ENCODE measurements at regions not wholly inside any gene's neighbourhood (a gene's known extent, or its start where the extent isn't known, plus 50 kb on each side); places are given as distances from the start of the nearest gene placed in this dataset.

DNA sequence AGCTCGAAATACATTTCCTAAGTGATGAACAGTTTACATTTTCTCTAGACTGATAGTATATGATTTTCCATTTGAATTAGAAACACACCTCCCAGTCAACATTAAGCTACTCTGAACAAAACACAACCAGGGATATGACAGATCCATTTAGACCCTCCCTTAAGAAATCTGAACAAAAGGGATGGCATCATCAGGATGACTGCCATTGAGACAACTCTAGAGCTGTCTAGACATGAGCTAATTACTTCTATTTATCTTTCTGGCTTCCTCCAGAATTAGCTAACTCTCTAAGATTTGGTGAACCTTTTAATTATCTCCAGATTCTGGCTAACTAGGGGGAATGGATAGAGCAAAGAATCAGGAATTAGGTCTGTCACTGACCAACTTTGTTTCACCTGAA, 92.9 kb upstream of the IGF1 start:
- DNase-seq = no peak

DNA sequence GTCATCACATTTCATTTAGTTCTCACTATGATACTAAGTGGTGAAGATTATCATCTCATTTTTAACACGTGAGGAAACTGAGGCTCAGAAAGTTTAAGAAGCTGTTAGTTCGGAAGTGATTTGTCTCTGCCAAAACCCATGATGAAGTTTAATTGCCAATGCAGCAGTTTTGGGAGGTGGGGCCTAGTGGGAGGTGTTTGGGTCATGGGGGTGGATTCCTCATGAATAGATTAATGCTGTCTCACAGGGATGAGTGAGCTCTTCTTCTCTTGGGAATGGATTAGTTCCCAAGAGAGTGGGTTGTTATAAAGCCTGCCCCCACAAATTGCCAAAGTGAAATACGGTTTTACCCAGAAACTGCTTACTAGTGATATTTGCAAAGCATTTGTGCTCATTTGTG, 91.5 kb upstream of the IGF1 start:
- no peak for DNase-seq

- DNase-seq = no peak
Observed at GRCh38 chr12:102570256-102570655, 89.9 kb upstream of the IGF1 start.

DNA sequence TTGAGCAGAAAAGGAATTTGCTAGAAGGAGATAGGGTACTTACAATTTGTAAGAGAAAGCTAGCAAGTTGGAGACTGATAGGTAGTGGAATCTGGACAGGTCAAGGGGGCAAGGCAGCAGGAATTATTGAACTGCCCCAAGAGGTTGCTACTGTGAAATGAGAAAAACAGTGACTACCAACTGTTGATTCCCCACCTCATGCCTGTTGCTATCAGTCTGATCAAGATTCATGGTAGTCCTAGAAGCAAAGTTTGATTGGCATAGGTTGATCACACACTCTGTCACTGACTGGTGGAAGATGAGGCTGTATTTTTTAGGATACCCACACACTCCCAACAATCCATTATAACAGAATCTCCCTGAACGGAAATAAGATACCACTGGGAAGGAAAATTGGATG, 89.4 kb upstream of the IGF1 start:
- no peak for DNase-seq

GRCh38 chr12:102568276-102568675, 87.9 kb upstream of the IGF1 start:
- no peak for DNase-seq

DNA sequence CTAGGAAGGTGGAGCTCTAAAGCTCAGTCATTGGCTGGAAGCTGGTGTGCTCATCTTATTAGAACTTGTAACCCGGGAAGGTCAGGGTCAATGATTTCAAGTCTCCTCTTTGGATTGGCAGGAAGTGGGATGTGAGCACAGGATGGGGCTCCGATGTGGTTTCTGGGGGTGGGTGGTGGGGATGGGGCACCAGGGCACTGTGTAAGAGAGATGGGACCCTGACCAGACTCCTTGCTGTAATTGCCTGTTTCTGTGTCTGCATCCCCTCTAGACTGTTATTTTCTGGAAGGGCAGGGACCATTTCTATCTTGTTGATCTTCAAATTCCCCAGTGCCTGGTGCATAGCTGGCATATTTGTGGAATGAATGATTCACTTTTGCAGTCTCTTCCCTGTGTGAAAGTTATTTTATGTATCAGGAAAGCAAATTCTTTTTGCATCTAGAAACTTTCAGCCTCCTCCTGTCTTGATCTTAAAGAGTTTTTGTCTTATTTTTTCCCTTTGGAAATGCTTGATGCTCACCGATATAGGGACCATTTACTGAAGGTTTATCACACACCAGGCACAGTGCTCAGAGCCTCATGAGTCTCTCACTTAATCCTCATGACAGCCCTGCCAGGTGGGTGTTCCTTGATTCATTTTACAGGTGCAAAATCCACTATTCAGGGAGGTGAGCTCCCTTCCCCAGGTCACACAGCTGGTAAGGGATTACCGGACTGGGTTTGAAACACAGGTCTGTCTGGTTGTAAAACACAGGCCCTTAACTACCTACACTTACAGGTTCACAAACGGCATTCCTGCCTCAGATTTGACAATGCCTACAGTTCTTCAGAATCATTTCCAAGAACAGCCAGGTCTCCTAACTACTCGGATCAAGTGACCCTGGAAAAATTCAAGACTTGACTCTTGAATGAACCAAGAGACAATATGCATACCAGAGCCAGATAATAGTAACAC, 86.9 kb upstream of the IGF1 start:
- DNase-seq = no peak

GRCh38 chr12:102565555-102565954, 85.2 kb upstream of the IGF1 start:
- DNase-seq = no peak

GRCh38 chr12:102564026-102564425, 83.7 kb upstream of the IGF1 start:
- DNase-seq = no peak

DNA sequence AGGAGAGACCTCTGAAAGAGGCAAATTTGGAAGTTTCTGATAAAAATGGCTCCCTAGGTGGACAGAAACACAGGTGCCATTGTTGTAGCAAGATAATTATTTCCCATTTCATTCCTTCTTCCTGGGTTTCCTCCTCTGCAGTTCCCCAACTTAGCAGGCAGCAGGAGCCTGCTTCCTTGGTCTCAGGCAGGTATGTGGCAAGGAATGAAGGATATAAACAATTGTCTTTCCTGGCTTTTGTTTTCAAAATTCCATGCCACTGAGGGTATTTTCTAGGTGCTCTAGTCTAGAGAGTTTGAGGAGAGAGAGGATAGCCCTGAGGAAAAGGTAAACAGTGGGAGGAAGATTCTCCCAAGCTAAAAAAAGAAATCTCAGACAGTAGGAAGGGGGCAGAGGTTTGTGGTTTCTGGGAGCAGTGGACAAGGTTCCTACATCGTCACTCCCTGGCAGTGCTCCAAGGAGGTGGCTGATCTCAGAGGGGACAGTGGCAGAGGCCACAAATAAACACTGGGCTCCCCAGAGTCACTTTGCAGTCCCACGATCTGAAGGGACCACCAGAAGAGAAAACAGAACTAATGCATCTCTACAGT, 82.6 kb upstream of the IGF1 start:
- no peak for DNase-seq

- no peak for DNase-seq
Observed at GRCh38 chr12:102551186-102551585, 70.8 kb upstream of the IGF1 start.

DNA sequence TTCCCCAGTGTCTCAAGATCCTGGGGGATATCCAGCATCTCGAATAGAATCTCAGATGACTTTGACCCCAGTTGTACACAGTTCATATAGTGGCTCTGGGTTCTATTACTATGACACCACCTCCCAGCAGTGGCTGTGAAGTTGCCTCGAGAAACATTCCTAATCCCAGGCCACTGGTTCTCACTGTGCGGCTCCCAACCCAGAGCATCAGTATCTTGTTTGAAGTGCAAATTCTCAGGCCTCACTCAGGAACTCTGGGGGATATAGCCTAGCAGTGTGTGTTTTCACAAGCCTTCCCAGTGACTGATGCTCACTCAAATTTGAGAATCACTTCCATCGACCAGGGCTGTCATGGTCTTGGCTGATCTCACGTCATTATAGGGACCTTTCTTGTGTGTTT, 69.3 kb upstream of the IGF1 start:
- DNase-seq = no peak

- no peak for DNase-seq
Observed at GRCh38 chr12:102548543-102548942, 68.2 kb upstream of the IGF1 start.

DNA sequence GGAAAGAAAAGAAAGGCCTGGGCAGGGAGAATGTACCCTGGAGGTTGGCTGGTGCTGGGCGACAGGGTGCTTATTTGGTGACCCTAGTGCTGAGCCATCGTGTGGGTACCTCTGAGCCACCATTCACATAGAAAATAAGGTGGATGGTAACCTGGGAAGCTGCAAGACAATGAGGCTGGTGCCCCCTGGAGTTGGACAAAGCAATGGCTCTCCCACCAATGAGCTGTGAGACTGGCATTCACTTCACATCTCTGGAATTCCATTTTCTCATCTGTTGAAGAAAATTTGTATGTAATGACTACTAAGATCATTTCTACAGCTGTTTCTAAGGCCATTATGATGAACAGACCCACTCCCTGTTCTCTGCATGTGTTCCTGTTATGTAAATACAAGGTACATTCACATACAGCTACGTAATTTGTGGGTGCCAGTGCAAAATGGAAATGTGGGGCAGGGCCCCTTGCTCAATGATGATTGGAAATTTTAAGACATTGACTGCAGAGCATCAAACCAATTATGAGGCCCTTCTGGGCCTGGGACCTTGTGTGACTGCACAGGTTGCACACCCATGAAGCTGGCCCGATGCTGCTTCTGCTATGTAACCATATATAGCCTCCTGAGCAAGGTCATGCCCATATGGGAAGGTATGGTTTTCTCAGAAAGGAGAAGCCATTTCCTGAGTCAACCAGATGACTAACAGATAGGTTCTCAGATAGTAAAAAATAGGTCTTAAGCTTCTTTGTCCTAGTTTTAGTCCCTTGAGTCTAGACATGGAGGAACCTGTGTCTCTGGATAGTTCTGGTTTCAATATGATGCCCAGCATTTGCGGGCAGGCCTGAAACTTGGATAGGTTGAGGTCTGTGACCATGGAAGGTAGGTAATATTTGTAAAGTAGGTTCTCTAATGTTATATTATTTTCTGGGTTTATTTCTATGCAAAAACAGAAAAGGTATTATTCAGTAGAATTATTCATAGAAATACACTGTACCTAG, 63.4 kb upstream of the IGF1 start:
- DNase-seq = no peak

DNA sequence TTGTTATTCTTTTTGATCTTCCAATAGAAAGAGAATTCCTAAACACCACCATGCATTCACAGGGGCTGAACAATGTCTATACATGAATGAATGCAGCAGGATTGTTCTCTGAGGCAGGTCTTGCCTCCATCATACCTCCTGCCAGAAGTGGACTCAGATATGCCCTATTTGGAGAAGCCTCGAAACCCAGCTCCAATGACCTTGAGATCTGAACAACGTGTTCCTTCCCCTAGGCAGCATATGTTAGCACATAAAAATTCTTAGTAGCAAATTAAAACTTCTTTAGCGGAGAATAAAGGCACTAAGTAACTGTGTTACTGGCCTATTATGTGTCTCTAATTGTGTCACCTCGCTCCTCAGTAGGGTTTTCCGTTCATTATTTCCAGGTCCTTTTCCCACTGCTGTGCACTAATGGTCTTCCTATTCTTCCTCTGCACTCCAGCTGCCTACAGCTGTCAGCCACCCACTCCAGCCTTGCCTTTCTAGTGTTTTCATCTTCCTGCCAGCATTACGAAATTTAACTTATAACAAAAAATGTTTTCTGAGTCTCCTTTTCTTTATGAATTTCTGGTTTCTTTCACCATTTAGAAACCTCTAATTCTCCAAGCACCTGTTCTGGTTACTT, 62.6 kb upstream of the IGF1 start:
- DNase-seq = no peak

DNA sequence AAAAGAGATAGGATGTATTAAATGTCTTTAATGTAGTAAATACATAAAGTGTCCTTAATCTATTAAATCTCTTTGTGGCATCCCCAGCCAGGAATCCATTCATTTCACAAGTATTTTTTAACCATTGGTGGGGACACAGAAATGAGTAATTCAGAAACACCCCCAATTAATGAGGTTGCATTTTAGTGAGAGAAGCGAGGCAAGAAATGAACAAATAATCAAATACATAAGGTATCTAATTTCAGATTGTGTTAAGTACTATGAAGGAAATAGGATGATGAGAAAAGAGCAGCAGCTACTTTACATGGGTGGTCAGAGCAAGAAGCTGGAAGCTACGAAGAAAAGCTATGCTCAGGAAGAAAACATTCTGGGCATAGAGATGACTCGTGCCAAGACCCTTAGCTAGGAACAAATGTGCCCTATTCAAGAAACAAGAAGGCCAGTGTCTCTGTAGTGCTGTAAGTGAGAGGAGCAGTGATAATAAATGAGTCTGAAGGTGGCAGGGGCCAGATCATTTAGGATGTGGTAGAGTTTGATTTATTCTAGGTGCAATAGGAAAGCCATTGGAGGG, 60.5 kb upstream of the IGF1 start:
- no peak for DNase-seq

DNA sequence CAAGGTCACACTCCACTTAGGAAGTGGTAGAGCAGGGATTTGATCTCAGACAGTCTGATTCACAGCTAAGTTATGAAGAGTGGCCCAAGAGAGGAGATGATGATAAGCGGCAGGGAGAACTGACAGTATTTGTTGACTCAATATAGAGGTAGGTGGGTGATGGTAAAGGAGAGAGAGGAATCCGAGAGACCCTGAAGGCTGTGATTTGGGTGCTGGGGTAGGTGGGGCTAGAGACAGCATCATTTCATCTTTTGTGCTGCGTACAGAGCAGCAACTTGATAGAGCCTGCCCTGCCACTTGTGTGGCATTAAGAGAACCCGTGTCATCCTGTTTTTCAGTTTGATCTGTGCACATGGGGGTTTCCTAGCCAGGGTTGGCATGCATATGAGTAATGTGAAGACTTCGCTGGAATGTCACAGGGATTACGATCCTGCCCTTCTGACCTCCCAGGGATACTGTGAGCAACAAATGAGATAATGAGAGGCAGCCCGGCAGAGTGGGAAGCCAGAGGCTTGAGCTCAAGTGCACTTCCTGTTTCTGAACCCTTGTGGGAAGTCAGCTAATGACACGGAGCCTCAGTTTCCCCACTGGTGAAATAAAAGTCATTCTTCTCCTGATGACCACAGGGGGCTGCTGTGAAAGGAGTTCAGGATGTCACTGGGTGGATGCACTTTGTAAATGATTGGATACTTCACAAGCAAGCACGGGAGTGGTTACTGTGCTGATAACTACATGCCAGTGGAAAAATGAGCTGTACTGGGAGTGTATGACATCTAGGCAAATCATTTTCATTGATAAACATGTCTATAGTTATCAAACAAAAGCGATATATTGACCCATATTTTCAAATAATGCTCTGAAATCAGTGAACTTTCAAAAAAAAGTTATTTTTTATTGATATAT, 59.5 kb upstream of the IGF1 start:
- no peak for DNase-seq

GRCh38 chr12:102535306-102535705, 54.9 kb upstream of the IGF1 start:
- no peak for DNase-seq

GRCh38 chr12:102534899-102535298, 54.5 kb upstream of the IGF1 start:
- no peak for DNase-seq

DNA sequence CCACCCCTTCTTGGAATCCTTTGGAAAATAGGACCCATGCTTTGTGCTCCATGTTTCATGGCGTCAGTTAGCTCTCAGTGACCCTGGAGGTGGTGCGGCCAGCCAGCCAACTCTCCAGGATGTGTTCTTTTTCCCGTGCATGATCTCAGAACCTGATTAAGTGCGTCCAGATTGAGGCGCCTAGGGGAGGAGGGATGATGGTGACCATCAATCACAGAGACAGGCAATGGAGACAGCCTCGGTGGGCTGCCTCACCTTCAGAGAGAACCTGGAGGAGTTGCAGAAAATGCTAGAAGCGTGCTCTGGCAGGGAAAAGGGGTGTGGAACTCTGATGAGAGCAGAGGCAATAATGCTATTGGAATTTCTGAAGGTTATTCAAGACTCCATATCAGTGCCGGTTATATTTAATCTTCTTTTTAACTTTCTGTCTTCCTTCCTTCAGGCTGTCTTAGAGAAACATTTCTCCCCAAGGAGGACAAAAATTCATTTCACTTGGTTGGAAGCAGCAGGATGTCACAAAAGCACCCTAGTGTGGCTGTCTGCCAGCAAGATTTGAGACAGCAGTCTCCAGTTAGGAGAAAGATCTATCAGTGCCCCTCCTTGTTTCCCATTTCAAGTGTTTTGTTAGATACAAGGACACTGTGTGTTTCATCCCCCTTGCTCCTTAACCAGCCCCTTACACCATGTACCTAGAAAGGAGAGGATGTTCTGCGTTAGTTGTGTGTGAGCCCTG, 53.3 kb upstream of the IGF1 start:
- no peak for DNase-seq

All from activated naive CD4-positive, alpha-beta T cell treated with anti-CD3 and anti-CD28 coated beads, Interleukin-2, amount 50 U/mL, for 16 hours (primary cell).